ENCODE measurements at regions not wholly inside any gene's neighbourhood (a gene's known extent, or its start where the extent isn't known, plus 50 kb on each side); places are given as distances from the start of the nearest gene placed in this dataset.

GRCh38 chr21:20459838-20460237, 538.4 kb upstream of the NCAM2 start:
- H3K4me1 ChIP-seq (ENCODE audit: control insufficient read depth, extremely low read depth, insufficient read depth, low read length): no peaks in the 10 kb centered on the region
- no peak overlapping the region for H3K4me2 ChIP-seq (ENCODE audit: insufficient read depth, low read length)
- H3K9ac ChIP-seq (replicated peaks; ENCODE audit: extremely low read depth, insufficient read depth, low read length): no peak overlapping the region
- H3K4me3 ChIP-seq (replicated peaks in 1 of 3; ENCODE audit: insufficient read depth in 1 of 3, low read depth in 1 of 3, low read length in 3 of 3): no peak overlapping the region
- POLR2A ChIA-PET: no interaction called here
- dilution Hi-C loops (cut with MboI; ENCODE audit: extremely low pct_ligation_motif_present, low sequenced_read_pairs): no loop called here
- no peaks in the 10 kb centered on the region for H3K36me3 ChIP-seq (ENCODE audit: control insufficient read depth in 2 of 2, extremely low read depth in 1 of 2, insufficient read depth in 2 of 2, low read length in 2 of 2)
- intact Hi-C loops (cut with micrococcal nuclease): no loop called here
- no peaks in the 10 kb centered on the region for H3K79me2 ChIP-seq (ENCODE audit: control insufficient read depth, insufficient read depth, low read length)
- CTCF ChIA-PET: no interaction called here
- no TSS peak for BruUV-seq (replicated peaks)
- peaks cover 5% of the 10 kb centered on the region for H3K9me3 ChIP-seq (replicated peaks; ENCODE audit: control insufficient read depth, insufficient read depth, low read length)
- no peaks in the 10 kb centered on the region for H4K20me1 ChIP-seq (replicated peaks; ENCODE audit: control insufficient read depth, extremely low read depth, insufficient read depth, low read length)
- FAIRE-seq (no peak), DNase-seq (ENCODE audit: low read depth, low spot score) (no peak)
- H3K27me3 ChIP-seq (ENCODE audit: control insufficient read depth in 2 of 2, insufficient read depth in 2 of 2, low read length in 2 of 2): no peaks in the 10 kb centered on the region
- H2AFZ ChIP-seq (ENCODE audit: low read depth, low read length): no peak overlapping the region
- H3K27ac ChIP-seq (ENCODE audit: insufficient read depth, low read depth, low read length): no peak overlapping the region
- H3K9me1 ChIP-seq (replicated peaks; ENCODE audit: control insufficient read depth, extremely low read depth, insufficient read depth, low read length): no peaks in the 10 kb centered on the region
- TF ChIP-seq CTCF (IDR thresholded peaks at IDR 0.05; ENCODE audit: extremely low read depth in 1 of 2, insufficient read depth in 1 of 2, low read depth in 1 of 2, low read length in 2 of 2) (no peak), GATA2 (IDR thresholded peaks at IDR 0.05; ENCODE audit: insufficient read depth, insufficient read length, low read depth, low read length) (no peak), FOS (IDR thresholded peaks at IDR 0.05; ENCODE audit: borderline replicate concordance, insufficient read depth, low read length) (no peak), MAX (IDR thresholded peaks at IDR 0.05; ENCODE audit: insufficient read depth, insufficient read length) (no peak), POLR2A (IDR thresholded peaks at IDR 0.05; ENCODE audit: low read depth, low read length) (no peak), EZH2 (IDR thresholded peaks at IDR 0.05; ENCODE audit: borderline replicate concordance, low read depth, low read length, severe bottlenecking) (no peak), POLR2AphosphoS5 (IDR thresholded peaks at IDR 0.05; ENCODE audit: insufficient read depth, low read depth, low read length) (no peak), MYC (IDR thresholded peaks at IDR 0.05; ENCODE audit: low read depth, low read length) (no peak), JUN (IDR thresholded peaks at IDR 0.05; ENCODE audit: borderline replicate concordance, insufficient read depth, insufficient read length, low read depth) (no peak)

All from endothelial cell of umbilical vein (primary cell).